Keratinocyte (primary cell): ENCODE measurements at regions not wholly inside any gene's neighbourhood (a gene's known extent, or its start where the extent isn't known, plus 50 kb on each side); places are given as distances from the start of the nearest gene placed in this dataset.
A peak's percentile ranks its signal among the peaks of the same experiment; 100 is the strongest.
"Not testable (repeated sequence)": the region's sequence is repeated elsewhere in the genome, so short reads cannot be mapped to it uniquely, and the experiment has no call there.

Source experiments
- DNase-seq: peaks from one replicate; pipeline ENCODE4 v3.0.0-alpha.2; 2011; ENCODE audit warnings: low read depth, missing footprints, low spot score
- FAIRE-seq: peaks from 2 replicates; lab custom pipeline; 2011; peaks lifted over from hg19 to GRCh38; lab: Jason Lieb, UNC
- H2AFZ ChIP-seq: 2 replicates; pipeline ENCODE4 v1.6.0; 2012; ENCODE audit warnings: low read length, control low read depth, inconsistent platforms; ENCODE audit not compliant: control insufficient read depth
- H3K27ac ChIP-seq: 2 replicates; pipeline ENCODE4 v1.5.1; 2011; ENCODE audit warnings: low read length; ENCODE audit not compliant: control insufficient read depth, insufficient read depth
- H3K27me3 ChIP-seq: 3 replicates; pipeline ENCODE4 v1.6.0; 2011; ENCODE audit warnings: low read length; ENCODE audit not compliant: control insufficient read depth, insufficient read depth; ENCODE audit errors: extremely low read depth
- H3K36me3 ChIP-seq, 2 experiments: 2 replicates in 1 of 2; 3 replicates in 1 of 2; pipeline ENCODE4 v1.5.1; 2011; ENCODE audit warnings: low read length in 2 of 2, mild to moderate bottlenecking in 1 of 2; ENCODE audit not compliant: control insufficient read depth in 2 of 2, insufficient read depth in 2 of 2; ENCODE audit errors: extremely low read depth in 1 of 2
- H3K4me1 ChIP-seq: 3 replicates; pipeline ENCODE4 v1.5.1; 2011; ENCODE audit warnings: low read length; ENCODE audit not compliant: control insufficient read depth, insufficient read depth; ENCODE audit errors: extremely low read depth
- H3K4me2 ChIP-seq: 3 replicates; pipeline ENCODE4 v1.6.0; 2011; ENCODE audit warnings: low read depth, low read length; ENCODE audit not compliant: control insufficient read depth, insufficient read depth; ENCODE audit errors: extremely low read depth
- H3K4me3 ChIP-seq, 3 experiments: fragments of 200-600 bp in 1 of 3; sonication (generic) in 1 of 3; 2 replicates in 2 of 3; 3 replicates in 1 of 3; pipeline ENCODE4 v1.5.1; 2011 to 2016; ENCODE audit warnings: low read length in 3 of 3, mild to moderate bottlenecking in 3 of 3, control low read depth in 2 of 3, inconsistent platforms in 1 of 3, low read depth in 1 of 3, mixed read lengths in 1 of 3, mixed run types in 1 of 3, moderate library complexity in 1 of 3; ENCODE audit not compliant: control insufficient read depth in 2 of 3, insufficient read depth in 2 of 3; ENCODE audit errors: extremely low read depth in 1 of 3
- H3K79me2 ChIP-seq: 2 replicates; pipeline ENCODE4 v1.6.0; 2012; ENCODE audit warnings: low read length; ENCODE audit not compliant: control insufficient read depth, insufficient read depth
- H3K9ac ChIP-seq: 3 replicates; pipeline ENCODE4 v1.6.0; 2011; ENCODE audit warnings: low read length; ENCODE audit not compliant: control insufficient read depth, insufficient read depth; ENCODE audit errors: extremely low read depth
- H3K9me1 ChIP-seq: 3 replicates; pipeline ENCODE4 v1.6.0; 2011; ENCODE audit warnings: low read length; ENCODE audit not compliant: control insufficient read depth, insufficient read depth; ENCODE audit errors: extremely low read depth
- H3K9me3 ChIP-seq: 2 replicates; pipeline ENCODE4 v1.5.1; 2012; ENCODE audit warnings: low read depth, low read length; ENCODE audit not compliant: control insufficient read depth
- H4K20me1 ChIP-seq: 3 replicates; pipeline ENCODE4 v1.6.0; 2011; ENCODE audit warnings: low read length; ENCODE audit not compliant: control insufficient read depth, insufficient read depth; ENCODE audit errors: extremely low read depth
- CTCF ChIP-seq, 3 experiments: IDR thresholded peaks in 1 of 3; conservative IDR thresholded peaks in 1 of 3; optimal IDR thresholded peaks in 1 of 3; 2 replicates in 2 of 3; 3 replicates in 1 of 3; pipeline versions ENCODE3 to v1.5.1; 2011; ENCODE audit warnings: low read length in 3 of 3, mild to moderate bottlenecking in 3 of 3, moderate library complexity in 2 of 3, control low read depth in 1 of 3, inconsistent platforms in 1 of 3; ENCODE audit not compliant: insufficient read depth in 2 of 3; ENCODE audit errors: extremely low read depth in 1 of 3
- EZH2 ChIP-seq: IDR thresholded peaks from one replicate; pipeline ENCODE4 v1.6.1; 2012; ENCODE audit warnings: inconsistent platforms, mild to moderate bottlenecking, low read length, moderate library complexity
- dilution Hi-C: fragments of 300-500 bp; cut with MboI; formaldehyde crosslinking; loops from one replicate; pipeline ENCODE4 v1.7.0; 2020; ENCODE audit warnings: low sequenced_read_pairs; ENCODE audit not compliant: extremely low pct_ligation_motif_present

GRCh38 chr1:195851016-195851601 is 757.1 kb downstream of the KCNT2 start:
- H3K9ac ChIP-seq, result no peak overlapping the region
- H3K4me3 ChIP-seq, result no peak overlapping the region
- no peaks in the 10 kb centered on the region for H4K20me1 ChIP-seq
- H3K36me3 ChIP-seq, result no peaks in the 10 kb centered on the region
- H3K27ac ChIP-seq, result no peak overlapping the region
- no peak overlapping the region for H3K4me2 ChIP-seq
- DNase-seq (no peak), FAIRE-seq (no peak)
- H2AFZ ChIP-seq, result peak overlapping the region; percentile 33
- dilution Hi-C loops, result no loop called here
- H3K27me3 ChIP-seq, result no peaks in the 10 kb centered on the region
- TF ChIP-seq CTCF (optimal IDR thresholded peaks at IDR 0.05 in 1 of 3, IDR thresholded peaks at IDR 0.05 in 1 of 3, conservative IDR thresholded peaks at IDR 0.05 in 1 of 3; ENCODE audit: extremely low read depth in 1 of 3, insufficient read depth in 2 of 3, low read length in 3 of 3), result no peak
- no peak for TF ChIP-seq EZH2
- no peaks in the 10 kb centered on the region for H3K4me1 ChIP-seq
- H3K79me2 ChIP-seq, result no peaks in the 10 kb centered on the region
- H3K9me1 ChIP-seq, result no peaks in the 10 kb centered on the region
- no peaks in the 10 kb centered on the region for H3K9me3 ChIP-seq

DNA sequence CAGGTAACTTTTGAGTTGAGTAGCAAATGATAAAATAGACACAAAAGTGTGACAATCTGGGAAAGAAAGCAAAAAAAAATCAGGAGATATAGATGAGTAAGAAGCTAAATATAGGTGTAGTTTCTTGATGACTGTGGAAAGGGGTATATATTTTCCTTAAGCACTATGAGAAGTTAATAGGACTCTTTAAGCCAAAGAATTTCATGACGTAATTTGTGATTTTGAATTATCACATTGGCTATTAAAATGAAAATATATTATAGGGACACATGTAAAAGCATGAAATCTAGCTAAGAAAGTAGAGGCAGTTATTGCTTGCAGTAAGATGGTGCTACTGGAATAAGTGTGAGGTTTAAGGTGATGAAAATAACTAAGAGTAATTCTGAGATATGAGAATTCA is 759.1 kb downstream of the KCNT2 start:
- Histone ChIP-seq H3K9me1 (no peaks in the 10 kb centered on the region), H3K9me3 (no peaks in the 10 kb centered on the region), H3K9ac (no peak overlapping the region), H4K20me1 (no peaks in the 10 kb centered on the region), H3K27me3 (no peaks in the 10 kb centered on the region), H3K4me2 (no peak overlapping the region), H3K4me3 (no peak overlapping the region), H3K27ac (no peak overlapping the region), H2AFZ (no peak overlapping the region), H3K36me3 (no peaks in the 10 kb centered on the region), H3K79me2 (no peaks in the 10 kb centered on the region), H3K4me1 (no peaks in the 10 kb centered on the region)
- DNase-seq (no peak), FAIRE-seq (no peak)
- no peak for TF ChIP-seq EZH2
- TF ChIP-seq CTCF (optimal IDR thresholded peaks at IDR 0.05 in 1 of 3, IDR thresholded peaks at IDR 0.05 in 1 of 3, conservative IDR thresholded peaks at IDR 0.05 in 1 of 3; ENCODE audit: extremely low read depth in 1 of 3, insufficient read depth in 2 of 3, low read length in 3 of 3), result no peak
- dilution Hi-C loops, result no loop called here

DNA sequence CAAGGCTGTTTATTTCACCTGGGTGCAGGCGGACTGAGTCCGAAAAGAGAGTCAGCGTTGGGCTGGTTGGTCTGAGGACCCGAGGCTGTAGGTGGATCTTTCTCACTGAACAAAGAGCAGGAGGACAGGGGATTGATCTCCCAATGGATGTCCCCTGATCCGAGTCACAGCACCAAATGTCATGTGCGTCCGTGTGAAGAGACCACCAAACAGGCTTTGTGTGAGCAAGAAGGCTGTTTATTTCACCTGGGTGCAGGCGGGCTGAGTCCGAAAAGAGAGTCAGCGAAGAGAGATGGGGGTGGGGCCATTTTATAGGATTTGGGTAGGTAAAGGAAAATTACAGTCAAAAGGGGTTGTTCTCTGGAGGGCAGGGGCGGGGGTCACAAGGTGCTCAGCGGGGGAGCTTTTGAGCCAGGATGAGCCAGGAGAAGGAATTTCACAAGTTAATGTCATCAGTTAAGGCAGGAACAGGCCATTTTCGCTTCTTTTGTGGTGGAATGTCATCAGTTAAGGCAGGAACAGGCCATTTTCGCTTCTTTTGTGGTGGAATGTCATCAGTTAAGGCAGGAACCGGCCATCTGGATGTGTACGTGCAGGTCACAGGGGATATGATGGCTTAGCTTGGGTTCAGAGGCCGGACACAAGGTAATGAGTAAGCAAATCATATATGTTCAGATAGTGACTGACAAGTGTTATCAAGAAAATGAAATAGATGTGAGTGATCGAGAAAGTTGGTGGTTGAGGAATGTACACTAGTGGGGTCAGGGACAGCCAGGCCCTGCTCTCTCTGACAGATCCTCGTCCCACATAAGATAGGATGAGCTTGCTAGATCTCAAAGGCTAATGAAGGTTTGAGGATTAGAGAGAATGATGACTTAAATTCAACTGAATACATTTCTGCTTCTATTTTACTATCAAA is 760.0 kb downstream of the KCNT2 start:
- H3K27ac ChIP-seq, H3K27me3 ChIP-seq, H4K20me1 ChIP-seq, H3K4me3 ChIP-seq, FAIRE-seq, H2AFZ ChIP-seq, DNase-seq, H3K9me3 ChIP-seq, H3K36me3 ChIP-seq, H3K79me2 ChIP-seq, H3K9me1 ChIP-seq, H3K9ac ChIP-seq, H3K4me1 ChIP-seq, dilution Hi-C loops, H3K4me2 ChIP-seq: not testable (repeated sequence)
